ENCODE measurements at regions not wholly inside any gene's neighbourhood (a gene's known extent, or its start where the extent isn't known, plus 50 kb on each side); places are given as distances from the start of the nearest gene placed in this dataset.

GRCh38 chr4:160362478-160362877 is 1259.6 kb downstream of the RAPGEF2 start (continued):
- TF ChIP-seq MAFK (IDR thresholded peaks at IDR 0.05; ENCODE audit: low read depth, low read length) (no peak), SAP30 (IDR thresholded peaks at IDR 0.05; ENCODE audit: insufficient read depth, insufficient replicate concordance, low read length) (no peak)

Data from H1 (cell line).